MM.1S (cell line): ENCODE measurements at regions not wholly inside any gene's neighbourhood (a gene's known extent, or its start where the extent isn't known, plus 50 kb on each side); places are given as distances from the start of the nearest gene placed in this dataset.

Experiments
- DNase-seq: peaks from one replicate; pipeline ENCODE4 v3.0.0-alpha.2; 2015
- H2AFZ ChIP-seq: fragments of 300-600 bp; sonication (generic); 2 replicates; pipeline ENCODE4 v1.6.0; 2016; ENCODE audit warnings: antibody characterized with exemption, low read length
- H3F3A ChIP-seq: fragments of 300-600 bp; sonication (generic); 2 replicates; pipeline ENCODE4 v1.6.1; 2016; ENCODE audit warnings: mild to moderate bottlenecking, antibody characterized with exemption, low read length, moderate library complexity, mixed read lengths; ENCODE audit not compliant: insufficient read depth
- H3K27ac ChIP-seq: fragments of 300-600 bp; sonication (generic); 2 replicates; pipeline ENCODE4 v1.5.1; 2016; ENCODE audit warnings: mild to moderate bottlenecking, low read length
- H3K27me3 ChIP-seq: fragments of 300-600 bp; sonication (generic); replicated peaks from 2 replicates; pipeline ENCODE4 v1.6.0; 2016; ENCODE audit warnings: low read length; ENCODE audit not compliant: insufficient read depth
- H3K36me3 ChIP-seq: fragments of 300-600 bp; sonication (generic); replicated peaks from 2 replicates; pipeline ENCODE4 v1.6.1; 2016; ENCODE audit warnings: mild to moderate bottlenecking, low read length, mixed read lengths; ENCODE audit not compliant: insufficient read depth
- H3K4me1 ChIP-seq: fragments of 300-600 bp; sonication (generic); 2 replicates; pipeline ENCODE4 v1.6.1; 2016; ENCODE audit warnings: low read length, mixed read lengths
- H3K4me2 ChIP-seq: fragments of 300-600 bp; sonication (generic); 2 replicates; pipeline ENCODE4 v1.6.0; 2016; ENCODE audit warnings: low read depth, low read length
- H3K4me3 ChIP-seq: fragments of 300-600 bp; sonication (generic); 2 replicates; pipeline ENCODE4 v1.5.1; 2016; ENCODE audit warnings: low read length, mixed read lengths
- H3K79me2 ChIP-seq: fragments of 300-600 bp; sonication (generic); 2 replicates; pipeline ENCODE4 v1.6.1; 2016; ENCODE audit warnings: mixed run types, low read length, mixed read lengths
- H3K9ac ChIP-seq: fragments of 300-600 bp; sonication (generic); 2 replicates; pipeline ENCODE4 v1.6.1; 2016; ENCODE audit warnings: low read length, mixed read lengths
- H3K9me2 ChIP-seq: fragments of 300-600 bp; sonication (generic); replicated peaks from 2 replicates; pipeline ENCODE4 v1.6.1; 2016; ENCODE audit warnings: mild to moderate bottlenecking, low read length, mixed read lengths; ENCODE audit not compliant: insufficient read depth
- H3K9me3 ChIP-seq: fragments of 300-600 bp; sonication (generic); replicated peaks from 2 replicates; pipeline ENCODE4 v1.6.1; 2016; ENCODE audit warnings: mild to moderate bottlenecking, low read length, mixed read lengths; ENCODE audit not compliant: insufficient read depth
- H4K20me1 ChIP-seq: fragments of 300-600 bp; sonication (generic); 2 replicates; pipeline ENCODE4 v1.6.1; 2016; ENCODE audit warnings: mild to moderate bottlenecking, low read length, moderate library complexity, mixed read lengths; ENCODE audit not compliant: insufficient read depth
- EZH2 ChIP-seq: fragments of 300-600 bp; sonication (generic); optimal IDR thresholded peaks from 2 replicates; pipeline ENCODE3; 2017; ENCODE audit warnings: low read depth, mild to moderate bottlenecking, antibody characterized with exemption, low read length, mixed read lengths
- EZH2phosphoT487 ChIP-seq: fragments of 300-600 bp; sonication (generic); IDR thresholded peaks from 2 replicates; pipeline ENCODE4 v1.6.1; 2018; ENCODE audit warnings: antibody characterized with exemption, low read length
- TF ChIP-seq, protein P1 (sequence below): fragments of 300-600 bp; sonication (generic); IDR thresholded peaks from 2 replicates; pipeline ENCODE4 v1.5.1; 2016; ENCODE audit warnings: antibody characterized with exemption, low read length, mixed read lengths

DNA sequence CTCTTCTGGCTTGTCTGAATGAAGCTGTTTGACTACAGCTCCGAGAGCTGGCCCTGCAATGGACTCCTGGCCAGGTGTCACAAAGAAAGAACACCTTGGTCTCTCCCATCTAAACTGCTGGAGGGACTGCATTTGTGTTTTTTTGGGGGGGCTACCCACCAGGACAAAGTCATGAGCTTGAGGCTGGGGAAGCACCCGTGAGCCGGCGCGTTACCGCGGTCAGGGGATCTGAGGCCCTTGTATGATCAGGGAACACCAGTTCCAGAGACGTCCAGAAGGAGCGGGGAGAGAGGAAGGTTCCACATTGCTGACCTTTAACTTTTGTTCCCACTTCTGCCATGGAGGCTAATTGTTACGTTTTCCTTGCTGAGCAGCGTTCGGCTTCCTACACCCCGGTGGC, 84.5 kb upstream of the C1orf174 start:
- TF ChIP-seq, protein P1, sequence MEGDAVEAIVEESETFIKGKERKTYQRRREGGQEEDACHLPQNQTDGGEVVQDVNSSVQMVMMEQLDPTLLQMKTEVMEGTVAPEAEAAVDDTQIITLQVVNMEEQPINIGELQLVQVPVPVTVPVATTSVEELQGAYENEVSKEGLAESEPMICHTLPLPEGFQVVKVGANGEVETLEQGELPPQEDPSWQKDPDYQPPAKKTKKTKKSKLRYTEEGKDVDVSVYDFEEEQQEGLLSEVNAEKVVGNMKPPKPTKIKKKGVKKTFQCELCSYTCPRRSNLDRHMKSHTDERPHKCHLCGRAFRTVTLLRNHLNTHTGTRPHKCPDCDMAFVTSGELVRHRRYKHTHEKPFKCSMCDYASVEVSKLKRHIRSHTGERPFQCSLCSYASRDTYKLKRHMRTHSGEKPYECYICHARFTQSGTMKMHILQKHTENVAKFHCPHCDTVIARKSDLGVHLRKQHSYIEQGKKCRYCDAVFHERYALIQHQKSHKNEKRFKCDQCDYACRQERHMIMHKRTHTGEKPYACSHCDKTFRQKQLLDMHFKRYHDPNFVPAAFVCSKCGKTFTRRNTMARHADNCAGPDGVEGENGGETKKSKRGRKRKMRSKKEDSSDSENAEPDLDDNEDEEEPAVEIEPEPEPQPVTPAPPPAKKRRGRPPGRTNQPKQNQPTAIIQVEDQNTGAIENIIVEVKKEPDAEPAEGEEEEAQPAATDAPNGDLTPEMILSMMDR = no peak
- no peak for TF ChIP-seq EZH2
- no peak for TF ChIP-seq EZH2phosphoT487
- no peak overlapping the region for H2AFZ ChIP-seq
- DNase-seq = no peak
- no peaks in the 10 kb centered on the region for H3K4me1 ChIP-seq
- no peaks in the 10 kb centered on the region for H3F3A ChIP-seq
- H3K27ac ChIP-seq = no peak overlapping the region
- peaks cover 76% of the 10 kb centered on the region for H3K27me3 ChIP-seq
- no peaks in the 10 kb centered on the region for H3K9me3 ChIP-seq
- H3K9me2 ChIP-seq = no peaks in the 10 kb centered on the region
- H3K4me3 ChIP-seq = no peak overlapping the region
- no peak overlapping the region for H3K4me2 ChIP-seq
- no peaks in the 10 kb centered on the region for H3K36me3 ChIP-seq
- H3K79me2 ChIP-seq = no peaks in the 10 kb centered on the region
- H3K9ac ChIP-seq = no peak overlapping the region
- no peaks in the 10 kb centered on the region for H4K20me1 ChIP-seq

DNA sequence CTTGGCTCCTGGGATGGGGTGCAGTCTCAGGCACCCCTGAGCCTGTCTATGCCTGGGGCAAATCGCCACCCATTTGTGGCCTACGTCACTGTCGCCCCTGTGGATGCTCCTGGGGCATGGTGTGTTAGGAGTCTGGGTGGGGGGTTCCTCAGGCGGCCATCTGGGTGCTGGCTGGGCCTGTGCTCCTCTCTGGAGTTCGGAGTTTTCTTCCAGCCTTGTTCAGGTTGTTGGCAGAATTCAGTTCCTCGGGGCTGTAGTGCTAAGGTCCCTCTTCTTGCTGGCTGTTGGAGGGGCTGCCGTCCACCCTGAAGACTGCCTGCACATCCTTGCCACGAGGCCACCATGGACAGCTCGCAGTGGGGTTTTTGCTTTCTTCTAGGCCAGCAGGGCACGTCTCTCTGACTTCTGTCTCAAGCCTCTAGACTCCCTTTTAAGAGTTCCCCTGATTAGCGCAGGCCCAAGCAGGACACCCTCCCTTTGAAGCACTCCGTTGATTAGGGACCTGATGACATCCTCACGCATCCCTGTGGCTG, 86.7 kb upstream of the C1orf174 start:
- no peak for DNase-seq
- Histone ChIP-seq H3K36me3 (no peaks in the 10 kb centered on the region), H3K9me2 (no peaks in the 10 kb centered on the region), H3K27ac (no peak overlapping the region), H3K27me3 (peaks cover 65% of the 10 kb centered on the region), H3K4me2 (no peak overlapping the region), H3F3A (no peaks in the 10 kb centered on the region), H4K20me1 (no peaks in the 10 kb centered on the region), H3K9ac (no peak overlapping the region), H3K4me3 (no peak overlapping the region), H3K79me2 (no peaks in the 10 kb centered on the region), H3K4me1 (no peaks in the 10 kb centered on the region), H3K9me3 (no peaks in the 10 kb centered on the region), H2AFZ (no peak overlapping the region)
- TF ChIP-seq, protein P1 = no peak
- TF ChIP-seq EZH2phosphoT487 (no peak), EZH2 (no peak)

DNA sequence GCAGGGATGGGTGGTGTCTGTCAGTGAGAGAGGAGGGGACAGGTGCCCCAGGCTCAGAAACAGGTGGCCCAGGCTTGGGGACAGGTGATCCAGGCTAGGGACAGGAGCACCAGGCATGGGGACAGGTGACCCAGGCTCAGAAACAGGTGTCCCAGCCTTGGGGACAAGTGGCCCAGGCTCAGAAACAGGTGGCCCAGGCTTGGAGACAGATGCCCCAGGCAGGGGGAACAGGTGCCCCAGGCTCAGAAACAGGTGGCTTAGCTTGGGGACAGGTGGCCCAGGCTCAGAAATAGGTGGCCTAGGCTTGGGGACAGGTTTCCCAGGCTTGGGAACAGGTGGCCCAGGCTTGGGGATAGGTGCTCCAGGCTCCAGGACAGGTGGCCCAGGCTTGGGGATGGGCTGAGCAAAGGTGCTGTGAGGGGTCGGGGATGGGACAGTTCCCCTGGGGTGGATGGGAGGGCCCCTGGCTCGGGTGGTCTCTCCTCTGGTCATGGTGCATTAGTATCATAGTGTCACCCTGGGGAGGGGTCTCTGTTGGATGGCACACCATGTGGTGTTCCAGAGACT, 87.7 kb upstream of the C1orf174 start:
- H3K4me2 ChIP-seq = no peak overlapping the region
- TF ChIP-seq EZH2 (no peak), EZH2phosphoT487 (no peak)
- TF ChIP-seq, protein P1 = no peak
- no peak overlapping the region for H3K9ac ChIP-seq
- no peak overlapping the region for H3K27ac ChIP-seq
- no peaks in the 10 kb centered on the region for H3K9me3 ChIP-seq
- no peaks in the 10 kb centered on the region for H3K36me3 ChIP-seq
- H3K79me2 ChIP-seq = no peaks in the 10 kb centered on the region
- DNase-seq = no peak
- no peak overlapping the region for H2AFZ ChIP-seq
- H3K4me3 ChIP-seq = no peak overlapping the region
- H3K4me1 ChIP-seq = no peaks in the 10 kb centered on the region
- no peaks in the 10 kb centered on the region for H3K9me2 ChIP-seq
- no peaks in the 10 kb centered on the region for H4K20me1 ChIP-seq
- peaks cover 58% of the 10 kb centered on the region for H3K27me3 ChIP-seq
- H3F3A ChIP-seq = no peaks in the 10 kb centered on the region
